HG03280 (cell line): ENCODE measurements at regions not wholly inside any gene's neighbourhood (a gene's known extent, or its start where the extent isn't known, plus 50 kb on each side); places are given as distances from the start of the nearest gene placed in this dataset.
"Not testable (repeated sequence)": the region's sequence is repeated elsewhere in the genome, so short reads cannot be mapped to it uniquely, and the experiment has no call there.

Experiments
- ATAC-seq: cut with Tn5 transposase; IDR thresholded peaks from one replicate; pipeline ENCODE4 v1.9.1; 2021; ENCODE audit warnings: mild to moderate bottlenecking, moderate library complexity; ENCODE audit not compliant: unreplicated experiment

- ATAC-seq = not testable (repeated sequence)
These were observed 71.6 kb downstream of the PCMTD2 start for GRCh38 chr20:64327223-64327549.

- ATAC-seq = peak; percentile 57
These were observed 72.2 kb downstream of the PCMTD2 start for GRCh38 chr20:64327550-64328317.

GRCh38 chr20:64328595-64329250 lies 73.2 kb downstream of the PCMTD2 start:
- not testable (repeated sequence) for ATAC-seq

GRCh38 chr20:64332627-64333026 lies 77.1 kb downstream of the PCMTD2 start:
- not testable (repeated sequence) for ATAC-seq
